ENCODE measurements at regions not wholly inside any gene's neighbourhood (a gene's known extent, or its start where the extent isn't known, plus 50 kb on each side); places are given as distances from the start of the nearest gene placed in this dataset.
A peak's percentile ranks its signal among the peaks of the same experiment; 100 is the strongest.

- no peak for TF ChIP-seq CTCF (IDR thresholded peaks at IDR 0.05; ENCODE audit: insufficient read depth, low read length)
- H3K4me3 ChIP-seq (ENCODE audit: low read depth, low read length), result no peak overlapping the region
- no peak for DNase-seq (ENCODE audit: low read depth)
Measured at GRCh38 chr16:52209227-52209626, 337.7 kb downstream of the TOX3 start.

GRCh38 chr16:52203096-52203495, 343.8 kb downstream of the TOX3 start:
- DNase-seq (ENCODE audit: low read depth), result no peak
- H3K4me3 ChIP-seq (ENCODE audit: low read depth, low read length), result no peak overlapping the region
- TF ChIP-seq CTCF (IDR thresholded peaks at IDR 0.05; ENCODE audit: insufficient read depth, low read length), result no peak

GRCh38 chr16:52193441-52193840, 353.5 kb downstream of the TOX3 start:
- H3K4me3 ChIP-seq (ENCODE audit: low read depth, low read length), result no peak overlapping the region
- TF ChIP-seq CTCF (IDR thresholded peaks at IDR 0.05; ENCODE audit: insufficient read depth, low read length), result no peak

GRCh38 chr16:52191531-52192134, 355.3 kb downstream of the TOX3 start:
- peak; percentile 73 for DNase-seq (ENCODE audit: low read depth)
- TF ChIP-seq CTCF (IDR thresholded peaks at IDR 0.05; ENCODE audit: insufficient read depth, low read length), result peak; percentile 94
- H3K4me3 ChIP-seq (ENCODE audit: low read depth, low read length), result no peak overlapping the region

More at GRCh38 chr16:52193441-52193840, 353.5 kb downstream of the TOX3 start:
- DNase-seq (ENCODE audit: low read depth), result no peak

- no peak overlapping the region for H3K4me3 ChIP-seq (ENCODE audit: low read depth, low read length)
- no peak for TF ChIP-seq CTCF (IDR thresholded peaks at IDR 0.05; ENCODE audit: insufficient read depth, low read length)
- DNase-seq (ENCODE audit: low read depth), result no peak
Measured at GRCh38 chr16:52184336-52184735, 362.6 kb downstream of the TOX3 start.

GRCh38 chr16:52182840-52183239, 364.1 kb downstream of the TOX3 start:
- DNase-seq (ENCODE audit: low read depth), result no peak
- TF ChIP-seq CTCF (IDR thresholded peaks at IDR 0.05; ENCODE audit: insufficient read depth, low read length), result no peak

GRCh38 chr16:52174168-52174567, 372.8 kb downstream of the TOX3 start:
- no peak for TF ChIP-seq CTCF (IDR thresholded peaks at IDR 0.05; ENCODE audit: insufficient read depth, low read length)
- H3K4me3 ChIP-seq (ENCODE audit: low read depth, low read length), result no peak overlapping the region
- no peak for DNase-seq (ENCODE audit: low read depth)

More at GRCh38 chr16:52182840-52183239, 364.1 kb downstream of the TOX3 start:
- no peak overlapping the region for H3K4me3 ChIP-seq (ENCODE audit: low read depth, low read length)

Data from fibroblast of the aortic adventitia (primary cell).